ENCODE measurements at regions not wholly inside any gene's neighbourhood (a gene's known extent, or its start where the extent isn't known, plus 50 kb on each side); places are given as distances from the start of the nearest gene placed in this dataset.

- no peaks in the 10 kb centered on the region for H3K9me3 ChIP-seq
- no peak for DNase-seq (ENCODE audit: extremely low spot score in 2 of 2)
- no peaks in the 10 kb centered on the region for H3K4me1 ChIP-seq
- no peak overlapping the region for H3K4me3 ChIP-seq
- TF ChIP-seq CTCF (IDR thresholded peaks at IDR 0.05) (no peak), POLR2AphosphoS5 (IDR thresholded peaks at IDR 0.05; ENCODE audit: insufficient read depth in 1 of 2, low read depth in 1 of 2) (no peak), POLR2A (IDR thresholded peaks at IDR 0.05) (no peak)
- no peaks in the 10 kb centered on the region for H3K27me3 ChIP-seq
- no peak overlapping the region for H3K27ac ChIP-seq
- H3K36me3 ChIP-seq: no peaks in the 10 kb centered on the region
- intact Hi-C loops (cut with DNase I): no loop called here
Observed at GRCh38 chr17:53630115-53630514, 192.6 kb upstream of the KIF2B start.

GRCh38 chr17:53629188-53629587, 193.5 kb upstream of the KIF2B start:
- Histone ChIP-seq H3K36me3 (no peaks in the 10 kb centered on the region), H3K9me3 (no peaks in the 10 kb centered on the region), H3K4me3 (no peak overlapping the region), H3K4me1 (no peaks in the 10 kb centered on the region), H3K27me3 (no peaks in the 10 kb centered on the region), H3K27ac (no peak overlapping the region)
- intact Hi-C loops (cut with DNase I): no loop called here
- TF ChIP-seq CTCF (IDR thresholded peaks at IDR 0.05): no peak
- TF ChIP-seq POLR2A (IDR thresholded peaks at IDR 0.05): no peak
- TF ChIP-seq POLR2AphosphoS5 (IDR thresholded peaks at IDR 0.05; ENCODE audit: insufficient read depth in 1 of 2, low read depth in 1 of 2): no peak
- no peak for DNase-seq (ENCODE audit: extremely low spot score in 2 of 2)

- no peak for DNase-seq (ENCODE audit: extremely low spot score in 2 of 2)
- no peak overlapping the region for H3K27ac ChIP-seq
- TF ChIP-seq POLR2A (IDR thresholded peaks at IDR 0.05) (no peak), POLR2AphosphoS5 (IDR thresholded peaks at IDR 0.05; ENCODE audit: insufficient read depth in 1 of 2, low read depth in 1 of 2) (no peak), CTCF (IDR thresholded peaks at IDR 0.05) (no peak)
- no peak overlapping the region for H3K4me3 ChIP-seq
- intact Hi-C loops (cut with DNase I): no loop called here
- no peaks in the 10 kb centered on the region for H3K36me3 ChIP-seq
- H3K4me1 ChIP-seq: no peaks in the 10 kb centered on the region
- no peaks in the 10 kb centered on the region for H3K27me3 ChIP-seq
- H3K9me3 ChIP-seq: no peaks in the 10 kb centered on the region
Observed at GRCh38 chr17:53628011-53628410, 194.7 kb upstream of the KIF2B start.

- intact Hi-C loops (cut with DNase I): no loop called here
- DNase-seq (ENCODE audit: extremely low spot score in 2 of 2): no peak
- no peak for TF ChIP-seq POLR2AphosphoS5 (IDR thresholded peaks at IDR 0.05; ENCODE audit: insufficient read depth in 1 of 2, low read depth in 1 of 2)
- no peak for TF ChIP-seq POLR2A (IDR thresholded peaks at IDR 0.05)
- no peak for TF ChIP-seq CTCF (IDR thresholded peaks at IDR 0.05)
- Histone ChIP-seq H3K4me3 (no peak overlapping the region), H3K27me3 (no peaks in the 10 kb centered on the region), H3K9me3 (no peaks in the 10 kb centered on the region), H3K27ac (no peak overlapping the region), H3K36me3 (no peaks in the 10 kb centered on the region), H3K4me1 (no peaks in the 10 kb centered on the region)
Observed at GRCh38 chr17:53627511-53627910, 195.2 kb upstream of the KIF2B start.

- DNase-seq (ENCODE audit: extremely low spot score in 2 of 2): no peak
- TF ChIP-seq POLR2A (IDR thresholded peaks at IDR 0.05) (no peak), CTCF (IDR thresholded peaks at IDR 0.05) (no peak), POLR2AphosphoS5 (IDR thresholded peaks at IDR 0.05; ENCODE audit: insufficient read depth in 1 of 2, low read depth in 1 of 2) (no peak)
- Histone ChIP-seq H3K27me3 (no peaks in the 10 kb centered on the region), H3K9me3 (no peaks in the 10 kb centered on the region), H3K36me3 (no peaks in the 10 kb centered on the region), H3K27ac (no peak overlapping the region), H3K4me3 (no peak overlapping the region), H3K4me1 (no peaks in the 10 kb centered on the region)
- intact Hi-C loops (cut with DNase I): no loop called here
Observed at GRCh38 chr17:53626286-53626685, 196.4 kb upstream of the KIF2B start.

Data from vagina (tissue), 2 donors.